CD4-positive, alpha-beta T cell treated with Interleukin-4 for 4 hours (primary cell): ENCODE measurements at regions not wholly inside any gene's neighbourhood (a gene's known extent, or its start where the extent isn't known, plus 50 kb on each side); places are given as distances from the start of the nearest gene placed in this dataset.
"Not testable (repeated sequence)": the region's sequence is repeated elsewhere in the genome, so short reads cannot be mapped to it uniquely, and the experiment has no call there.

Experiments used
- DNase-seq: peaks from one replicate; pipeline ENCODE4 v3.0.0-alpha.2; 2020

DNA sequence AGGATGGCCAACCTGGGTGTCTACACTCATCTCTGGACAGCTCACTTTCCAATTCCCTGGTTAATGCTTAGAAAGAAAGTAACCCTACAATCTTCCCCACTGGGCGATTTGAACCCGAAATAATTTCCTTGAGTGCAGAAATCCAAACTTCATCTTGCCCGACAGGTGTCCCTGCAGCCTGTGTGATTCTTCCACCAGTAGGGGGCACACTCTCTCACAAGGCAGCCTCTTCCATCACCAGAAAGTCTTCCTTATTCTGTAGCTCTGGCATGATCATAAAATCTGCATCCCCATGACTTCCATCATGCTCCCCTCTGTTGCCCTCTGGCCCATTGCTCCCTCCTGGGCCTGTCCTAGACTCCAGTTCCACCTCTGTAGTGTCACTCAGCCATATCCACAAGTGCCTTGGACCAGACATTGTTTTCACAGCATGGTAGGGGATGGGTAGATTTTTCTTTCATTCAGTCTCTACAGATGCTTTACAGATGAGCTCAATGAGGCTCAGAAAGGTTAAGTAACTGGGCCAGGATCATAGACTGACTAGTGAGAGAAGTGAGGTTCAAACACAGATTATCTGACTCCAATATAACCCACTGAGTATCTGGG, 170.4 kb upstream of the SPTLC3 start:
- no peak for DNase-seq

DNA sequence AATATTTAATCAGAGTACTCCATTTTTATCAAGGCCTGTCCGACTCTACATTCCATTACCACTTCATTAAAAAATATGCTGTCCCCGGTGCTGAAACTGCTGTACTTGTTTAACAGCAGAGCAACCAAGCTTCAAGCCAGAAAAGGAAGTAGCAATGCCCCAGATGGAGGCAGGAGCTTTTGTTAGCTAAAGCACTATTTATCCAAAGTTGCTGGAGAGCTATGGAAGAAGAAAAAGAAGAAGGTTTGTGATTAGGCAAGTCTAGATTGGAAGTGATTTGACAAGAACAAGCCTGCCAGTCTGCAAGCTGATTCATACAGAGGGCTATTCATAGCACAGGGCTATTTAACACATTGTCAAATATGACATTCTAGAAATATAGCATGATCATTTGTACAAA, 160.9 kb upstream of the SPTLC3 start:
- DNase-seq = no peak

GRCh38 chr20:12849225-12849910, 159.4 kb upstream of the SPTLC3 start:
- no peak for DNase-seq

DNA sequence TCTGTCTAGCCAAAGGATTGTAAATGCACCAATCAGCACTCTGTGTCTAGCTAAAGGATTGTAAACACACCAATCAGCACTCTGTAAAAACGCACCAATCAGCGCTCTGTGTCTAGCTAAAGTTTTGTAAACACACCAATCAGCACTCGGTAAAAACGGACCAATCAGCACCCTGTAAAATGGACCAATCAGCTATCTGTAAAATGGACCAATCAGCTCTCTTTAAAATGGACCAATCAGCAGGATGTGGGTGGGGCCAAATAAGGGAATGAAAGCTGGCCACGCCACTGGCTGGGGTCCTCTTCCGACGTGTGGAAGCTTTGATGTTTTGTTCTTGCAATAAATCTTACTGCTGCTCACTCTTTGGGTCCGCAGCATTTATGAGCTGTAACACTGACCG, 151.1 kb upstream of the SPTLC3 start:
- DNase-seq = not testable (repeated sequence)

DNA sequence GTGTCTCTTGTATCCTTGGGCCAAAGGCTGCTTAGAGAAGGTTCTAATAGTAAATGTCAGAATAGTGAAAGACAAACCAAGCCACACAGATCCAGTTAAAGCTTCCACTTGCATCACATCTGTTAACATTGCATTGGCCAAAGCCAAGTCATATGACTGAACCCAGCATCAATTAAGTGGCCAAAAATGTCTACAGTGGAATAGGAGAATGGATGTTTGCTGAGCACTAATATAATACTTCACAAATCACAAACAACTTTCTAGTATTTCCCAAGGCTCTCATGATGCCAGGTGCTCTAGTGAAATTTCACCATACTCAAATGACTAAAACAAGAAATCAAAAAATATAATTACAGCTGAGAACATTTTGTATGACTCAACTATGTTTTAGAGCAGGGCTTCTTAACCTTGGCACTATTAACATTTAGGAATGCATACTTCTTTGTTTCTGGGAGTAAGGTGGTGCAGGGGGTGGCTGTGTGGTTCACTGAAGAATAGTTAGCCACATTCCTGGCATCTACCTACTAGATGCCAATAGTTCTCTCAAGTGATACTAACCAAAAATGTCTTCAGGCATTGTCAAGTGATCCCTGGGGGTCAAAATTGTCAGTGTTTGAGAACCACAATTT, 148.0 kb upstream of the SPTLC3 start:
- no peak for DNase-seq

DNA sequence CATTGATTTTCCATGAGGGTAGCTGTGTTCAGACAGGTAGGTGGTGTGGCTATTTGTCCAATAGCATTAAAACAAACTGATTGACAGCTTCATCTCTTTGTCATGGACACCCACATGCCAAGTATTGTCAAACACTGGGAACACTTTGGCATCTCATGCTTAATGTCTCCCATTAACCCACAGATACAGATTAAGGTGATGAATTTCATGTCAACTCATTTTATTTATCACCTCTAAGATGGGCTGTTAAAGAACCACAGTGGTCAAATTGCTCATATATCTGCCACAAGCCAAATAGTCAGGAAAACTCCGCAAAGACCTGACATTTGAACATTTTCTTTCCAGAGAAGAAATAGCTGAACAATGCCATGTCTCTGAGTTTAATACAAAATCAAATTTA, 139.1 kb upstream of the SPTLC3 start:
- DNase-seq = no peak

DNA sequence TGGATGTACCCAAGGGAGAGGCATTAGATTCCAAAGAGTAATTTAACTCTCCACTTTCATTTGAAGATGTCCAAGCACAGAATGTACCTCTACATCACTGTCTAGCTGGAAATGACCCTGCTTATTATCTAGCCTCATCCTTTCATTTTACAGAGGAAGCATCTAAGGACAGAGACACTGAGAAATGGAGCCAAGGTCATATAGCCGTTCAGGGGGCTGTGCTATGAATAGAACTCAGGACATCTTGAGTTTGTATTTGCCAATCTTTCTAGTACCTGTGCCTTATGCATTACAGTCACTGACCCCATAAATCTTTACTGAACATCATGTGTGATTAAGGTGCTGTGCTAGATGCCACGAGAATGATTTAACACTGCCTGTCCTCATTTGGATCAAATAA, 138.2 kb upstream of the SPTLC3 start:
- DNase-seq = no peak

DNA sequence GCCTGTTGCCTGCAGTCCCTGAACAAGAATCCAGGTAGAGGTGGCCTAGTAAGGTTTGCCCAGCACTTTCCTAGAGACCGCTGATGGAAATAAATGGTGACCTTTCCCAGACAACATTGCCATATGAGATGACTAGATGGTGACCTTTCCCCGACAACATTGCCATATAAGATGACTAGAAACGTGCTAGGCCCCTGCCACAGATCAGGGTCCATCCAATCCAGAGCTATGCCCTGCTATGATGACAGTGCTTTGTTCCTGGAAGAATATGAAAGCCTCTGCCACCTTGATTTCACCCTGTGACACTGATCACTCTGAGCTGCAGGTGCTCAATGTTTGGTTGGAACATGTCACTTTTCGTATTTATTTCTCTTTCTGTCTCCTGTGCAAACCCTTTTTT, 133.8 kb upstream of the SPTLC3 start:
- no peak for DNase-seq

DNA sequence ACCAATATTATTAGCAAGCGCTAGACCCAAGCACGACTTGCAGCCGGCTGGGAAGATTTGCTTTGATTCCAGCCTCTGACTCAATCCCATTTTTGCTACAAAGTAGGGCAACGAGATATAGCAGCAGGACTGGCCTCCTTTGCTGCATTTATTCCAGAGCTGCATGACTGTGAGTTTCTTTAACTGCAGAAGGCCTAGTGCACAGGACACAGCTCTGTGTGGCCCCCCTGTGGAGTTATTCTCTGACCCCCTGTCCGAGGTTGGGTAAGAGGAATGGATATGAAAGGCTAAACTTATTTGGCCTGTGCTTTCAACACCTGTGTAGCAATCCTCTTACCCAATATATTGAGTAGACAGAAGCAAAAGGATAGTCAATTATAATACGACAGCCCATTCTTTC, 133.3 kb upstream of the SPTLC3 start:
- no peak for DNase-seq

- DNase-seq = no peak
Measured at GRCh38 chr20:12882832-12883506, 125.8 kb upstream of the SPTLC3 start.

DNA sequence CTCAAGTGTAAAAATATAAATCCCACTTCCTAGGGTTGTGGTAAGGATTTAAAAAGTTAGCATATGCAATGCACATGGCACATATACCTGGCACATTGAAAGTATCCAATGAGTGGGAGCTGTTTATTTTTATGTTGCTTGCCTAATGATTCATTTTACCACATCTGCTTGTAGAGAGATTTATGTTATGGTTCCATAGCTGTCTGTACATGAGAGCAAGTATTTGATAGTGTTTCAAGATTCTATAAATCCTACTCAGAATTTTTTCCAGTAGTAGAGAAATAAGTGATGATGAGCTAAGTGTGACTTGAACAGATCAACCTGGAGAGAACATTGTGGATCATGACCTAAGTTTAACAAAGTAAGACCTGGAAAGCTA, 125.3 kb upstream of the SPTLC3 start:
- DNase-seq = no peak

GRCh38 chr20:12886618-12887363, 122.0 kb upstream of the SPTLC3 start:
- DNase-seq = no peak

GRCh38 chr20:12891643-12892042, 117.1 kb upstream of the SPTLC3 start:
- DNase-seq = no peak

DNA sequence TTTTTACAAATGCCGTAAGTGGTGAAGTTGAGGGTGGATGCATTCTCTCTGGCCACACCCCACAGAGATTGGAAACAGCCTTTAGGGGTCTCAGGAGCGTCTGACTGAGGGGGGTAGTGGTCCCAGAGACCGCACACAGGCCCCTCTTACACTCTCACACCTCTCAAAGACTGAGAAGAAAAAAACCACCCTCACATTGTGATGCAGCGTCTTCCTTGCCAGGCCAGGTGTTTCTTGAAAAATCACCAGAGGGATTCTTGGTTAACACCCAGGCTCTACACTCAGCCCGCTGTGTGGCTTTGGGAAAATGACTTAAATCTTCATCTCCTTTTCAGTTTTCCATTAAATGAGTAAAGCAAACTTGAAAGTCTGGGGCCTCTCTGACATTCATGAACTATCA, 115.8 kb upstream of the SPTLC3 start:
- DNase-seq = no peak

GRCh38 chr20:12893653-12894052, 115.1 kb upstream of the SPTLC3 start:
- no peak for DNase-seq

- no peak for DNase-seq
Measured at GRCh38 chr20:12894089-12894488, 114.7 kb upstream of the SPTLC3 start.

- no peak for DNase-seq
Measured at GRCh38 chr20:12896180-12896579, 112.6 kb upstream of the SPTLC3 start.

- no peak for DNase-seq
Measured at GRCh38 chr20:12902992-12903391, 105.8 kb upstream of the SPTLC3 start.

DNA sequence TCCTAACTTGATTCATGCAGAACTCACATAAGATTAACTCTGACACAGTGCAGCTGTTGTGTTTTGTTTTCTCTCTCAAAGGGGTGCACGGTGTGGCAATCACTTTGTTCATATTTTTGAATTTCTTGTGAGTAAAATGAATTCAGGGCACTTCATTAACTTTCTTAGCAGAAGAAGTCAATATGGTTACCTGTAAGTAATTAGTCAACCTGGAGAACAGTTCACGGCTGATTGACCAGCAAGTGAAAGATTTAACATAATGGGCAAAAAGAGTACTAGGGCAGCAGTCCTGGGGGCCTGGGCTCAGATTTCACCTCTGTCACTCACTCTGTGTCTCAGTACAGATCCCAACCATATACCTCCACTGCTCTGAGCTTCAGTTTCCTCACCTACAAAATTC, 102.4 kb upstream of the SPTLC3 start:
- no peak for DNase-seq

DNA sequence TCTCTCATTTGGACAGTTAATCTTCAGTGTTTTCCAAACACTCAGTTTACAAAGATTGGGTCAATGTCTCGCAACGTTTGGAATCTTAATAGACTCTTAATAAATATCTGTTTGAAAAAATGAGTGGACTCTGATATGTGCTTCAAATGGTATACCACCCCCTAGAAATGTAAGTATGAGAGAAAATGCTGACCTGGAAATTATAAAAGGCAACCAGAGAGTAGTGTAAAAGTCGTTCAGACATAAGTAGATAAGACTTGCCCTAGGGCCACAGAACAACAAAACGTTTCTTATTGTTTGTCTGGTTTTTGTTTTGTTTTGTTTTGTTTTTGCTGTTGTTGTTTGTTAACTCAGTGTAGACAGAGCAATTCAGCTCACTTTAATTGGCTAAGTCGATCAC, 97.4 kb upstream of the SPTLC3 start:
- DNase-seq = no peak

DNA sequence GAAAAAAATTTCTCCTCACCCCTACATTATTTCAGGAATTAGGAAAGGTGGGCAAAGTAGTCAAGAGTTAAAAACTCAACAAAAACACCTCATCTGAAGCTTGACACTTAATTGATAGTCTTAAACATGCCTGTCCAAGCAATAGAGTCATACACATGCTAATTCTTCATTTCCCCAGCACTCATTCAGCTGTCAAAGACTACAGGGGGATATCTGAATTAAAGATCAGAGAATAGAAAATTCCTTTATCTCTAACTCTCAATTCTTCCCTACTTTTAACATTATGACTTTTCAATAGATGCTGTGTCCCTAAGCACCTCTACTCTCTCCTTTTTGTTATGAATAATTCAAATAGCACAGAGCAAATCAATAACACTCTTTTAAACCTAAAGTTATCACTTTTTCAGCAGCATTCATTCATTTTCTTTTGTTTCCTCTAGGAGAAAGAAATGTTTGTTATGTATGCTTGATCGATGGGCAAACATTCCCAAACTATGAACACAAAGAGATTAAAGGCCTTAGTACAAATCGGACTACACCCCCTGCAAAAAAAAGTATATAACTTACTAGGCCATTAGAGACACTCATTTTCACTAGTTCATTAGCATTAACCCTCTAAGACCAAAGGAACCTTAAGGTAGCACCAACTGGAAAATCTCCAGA, 94.9 kb upstream of the SPTLC3 start:
- no peak for DNase-seq

GRCh38 chr20:12914804-12915203, 94.0 kb upstream of the SPTLC3 start:
- no peak for DNase-seq

DNA sequence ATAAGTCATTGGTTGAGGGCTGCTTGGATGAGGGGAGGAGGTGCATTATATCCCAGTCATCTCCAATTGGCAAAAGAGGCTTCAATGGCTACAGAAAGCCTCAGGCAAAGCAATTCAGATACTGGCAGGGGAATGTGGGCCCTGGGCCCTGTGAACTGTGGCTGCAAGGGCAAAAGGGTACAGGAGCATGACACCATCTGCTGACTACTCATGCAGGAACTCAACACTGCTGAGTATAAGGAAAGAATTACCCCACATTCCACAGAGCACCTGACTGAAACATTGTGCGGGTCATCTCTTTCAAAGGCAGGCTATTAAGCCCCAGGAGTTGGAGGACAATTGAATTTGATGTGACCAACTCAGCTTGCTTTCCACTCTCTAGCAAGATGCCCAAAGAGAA, 92.1 kb upstream of the SPTLC3 start:
- no peak for DNase-seq
